HG02763 (cell line): ENCODE measurements at regions not wholly inside any gene's neighbourhood (a gene's known extent, or its start where the extent isn't known, plus 50 kb on each side); places are given as distances from the start of the nearest gene placed in this dataset.

Experiments used
- ATAC-seq: cut with Tn5 transposase; IDR thresholded peaks from one replicate; pipeline ENCODE4 v1.9.1; 2021; ENCODE audit warnings: mild to moderate bottlenecking, moderate library complexity; ENCODE audit not compliant: unreplicated experiment

DNA sequence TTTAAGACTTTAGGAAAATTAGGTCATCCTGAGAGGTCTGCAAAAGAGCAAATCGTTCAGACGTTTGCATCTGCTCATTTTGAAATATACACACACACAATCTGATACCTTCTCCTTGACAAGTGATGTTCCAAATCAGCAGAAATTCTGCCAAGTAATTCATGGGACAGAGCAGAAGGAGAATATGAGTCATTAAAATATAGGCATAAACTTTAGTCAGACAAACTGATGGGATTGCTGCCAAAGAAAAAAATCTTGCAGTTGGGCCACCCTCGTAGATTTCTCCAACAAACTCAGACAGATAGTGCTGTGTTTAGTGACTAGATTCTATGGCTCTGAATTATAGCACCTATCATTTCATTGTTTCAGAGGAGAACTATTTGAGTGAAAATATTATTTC is 336.3 kb downstream of the NYAP2 start:
- ATAC-seq: no peak

GRCh38 chr2:225725726-225726125 is 326.2 kb downstream of the NYAP2 start:
- ATAC-seq: no peak
